ENCODE measurements at regions not wholly inside any gene's neighbourhood (a gene's known extent, or its start where the extent isn't known, plus 50 kb on each side); places are given as distances from the start of the nearest gene placed in this dataset.
"Not testable (repeated sequence)": the region's sequence is repeated elsewhere in the genome, so short reads cannot be mapped to it uniquely, and the experiment has no call there.

DNA sequence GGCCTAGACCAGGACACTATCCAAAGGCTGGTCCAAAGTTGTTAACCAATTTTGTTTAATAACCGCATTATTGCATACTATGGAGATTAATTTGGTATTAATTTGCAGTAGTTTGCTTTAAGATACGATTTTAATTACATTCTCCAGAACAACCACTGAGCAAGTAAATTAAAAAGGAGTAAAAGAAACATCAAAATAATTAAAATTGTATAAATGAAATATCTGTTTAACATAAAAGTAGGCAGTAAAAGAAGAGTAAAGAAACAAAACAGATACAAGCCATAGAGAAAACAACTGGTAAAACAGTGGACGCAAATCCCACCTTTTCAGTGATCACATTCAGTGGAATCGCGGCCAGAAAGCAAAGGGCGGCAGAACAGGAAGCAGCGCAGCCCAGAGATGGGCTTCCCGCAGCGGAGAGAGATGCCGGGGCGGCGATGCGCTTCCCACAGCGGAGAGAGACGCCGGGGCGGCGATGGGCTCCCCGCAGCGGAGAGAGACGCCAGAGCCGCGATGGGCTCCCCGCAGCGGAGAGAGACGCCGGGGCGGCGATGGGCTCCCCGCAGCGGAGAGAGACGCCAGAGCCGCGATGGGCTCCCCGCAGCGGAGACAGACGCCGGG, 176.8 kb downstream of the RTP5 start:
- DNase-seq (ENCODE audit: low read depth in 2 of 2) = no peak

- no peak for DNase-seq (ENCODE audit: low read depth in 2 of 2)
These were observed 178.4 kb downstream of the RTP5 start for GRCh38 chr2:242047963-242048362.

- DNase-seq (ENCODE audit: low read depth in 2 of 2) = no peak
These were observed 178.9 kb downstream of the RTP5 start for GRCh38 chr2:242048479-242048878.

- not testable (repeated sequence) for DNase-seq (ENCODE audit: low read depth in 2 of 2)
These were observed 180.0 kb downstream of the RTP5 start for GRCh38 chr2:242049492-242049891.

DNA sequence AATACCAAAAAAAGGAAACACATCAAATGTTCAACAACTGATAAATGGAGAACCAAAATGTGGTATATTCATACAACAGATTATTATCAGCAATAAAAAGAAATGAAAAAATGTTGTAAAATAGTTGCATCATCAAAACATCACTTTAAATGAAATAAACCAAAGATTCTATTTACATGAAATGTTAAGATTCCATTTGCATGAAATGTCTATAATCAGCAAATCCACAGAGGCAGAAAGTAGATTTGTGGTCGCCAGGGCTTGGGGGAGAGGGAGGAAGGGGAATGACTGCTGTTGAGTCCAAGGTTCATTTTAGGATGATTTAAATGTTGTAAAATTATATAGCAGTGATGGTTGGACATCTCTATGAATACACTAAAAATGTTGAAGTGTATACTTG, 181.9 kb downstream of the RTP5 start:
- DNase-seq (ENCODE audit: low read depth in 2 of 2) = no peak

- DNase-seq (ENCODE audit: low read depth in 2 of 2) = no peak
These were observed 182.9 kb downstream of the RTP5 start for GRCh38 chr2:242052421-242052820.

GRCh38 chr2:242053921-242054320, 184.4 kb downstream of the RTP5 start:
- DNase-seq (ENCODE audit: low read depth in 2 of 2) = no peak

- DNase-seq (ENCODE audit: low read depth in 2 of 2) = no peak
These were observed 184.9 kb downstream of the RTP5 start for GRCh38 chr2:242054406-242054805.

DNA sequence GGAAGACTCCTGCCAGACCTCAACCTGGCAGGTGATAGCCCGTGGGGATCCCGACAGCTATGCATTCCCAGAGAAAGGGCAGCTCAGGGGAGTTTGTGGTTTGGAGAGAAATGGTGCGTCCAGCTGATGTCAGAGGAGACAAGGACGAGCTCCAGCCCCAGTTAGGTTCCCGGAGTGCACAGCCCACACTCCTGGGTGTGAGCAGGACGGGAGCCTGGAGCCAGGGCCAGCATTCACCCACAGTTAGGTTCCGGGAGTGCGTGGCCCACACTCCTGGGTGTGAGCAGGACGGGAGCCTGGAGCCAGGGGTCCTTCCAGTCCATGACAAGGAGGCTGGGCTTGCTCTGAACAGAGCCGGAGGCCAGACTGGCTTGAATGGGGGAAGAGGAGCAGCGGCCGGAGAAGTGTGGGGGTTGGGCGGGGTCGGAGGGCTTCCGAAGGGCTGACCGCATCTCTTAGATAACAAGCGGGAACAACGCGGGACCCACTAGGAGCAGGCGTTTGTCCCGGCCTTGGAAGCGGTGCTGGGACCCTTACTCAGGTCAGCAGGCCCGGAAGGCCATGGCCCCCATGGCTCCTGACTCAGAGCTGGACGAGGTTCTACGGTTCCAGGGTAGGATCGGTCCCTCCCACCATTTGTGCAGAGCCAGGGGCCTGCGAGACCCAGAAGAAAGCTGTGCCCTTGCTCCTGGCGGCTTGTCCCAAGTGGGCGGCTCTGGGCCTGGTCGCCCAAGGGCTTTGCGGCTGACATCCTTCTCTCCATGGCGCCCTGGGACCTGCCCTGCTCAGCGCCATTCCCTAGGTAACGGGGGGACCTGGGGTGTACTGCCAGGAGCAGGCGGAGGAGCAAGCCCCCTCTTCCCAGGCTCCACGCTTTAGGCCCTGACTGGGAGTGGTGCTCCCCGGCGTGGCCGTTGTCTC, 185.6 kb downstream of the RTP5 start:
- no peak for DNase-seq (ENCODE audit: low read depth in 2 of 2)

DNA sequence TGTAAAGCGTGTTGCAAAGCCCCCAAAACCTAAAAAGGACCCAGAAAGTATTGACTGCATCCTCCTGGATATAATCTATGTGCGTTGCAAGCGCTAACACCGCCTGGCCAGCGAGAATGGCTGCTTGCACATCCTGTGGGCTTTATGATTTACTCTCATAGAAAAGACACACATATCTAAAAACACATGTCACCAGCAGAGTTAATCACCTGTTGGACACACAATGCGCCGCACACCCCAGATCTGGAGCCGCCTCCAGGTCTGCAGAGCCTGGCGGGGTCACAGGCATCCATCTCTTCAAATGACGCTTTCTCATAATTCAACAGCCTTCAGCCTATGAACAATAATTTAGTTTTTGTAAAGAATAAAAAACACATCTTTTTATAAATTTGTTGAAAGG, 186.5 kb downstream of the RTP5 start:
- no peak for DNase-seq (ENCODE audit: low read depth in 2 of 2)

- DNase-seq (ENCODE audit: low read depth in 2 of 2) = no peak
These were observed 187.3 kb downstream of the RTP5 start for GRCh38 chr2:242056785-242057184.

GRCh38 chr2:242057379-242058040, 188.0 kb downstream of the RTP5 start:
- DNase-seq (ENCODE audit: low read depth in 2 of 2) = no peak

- DNase-seq (ENCODE audit: low read depth in 2 of 2) = no peak
These were observed 188.7 kb downstream of the RTP5 start for GRCh38 chr2:242058116-242058680.

DNA sequence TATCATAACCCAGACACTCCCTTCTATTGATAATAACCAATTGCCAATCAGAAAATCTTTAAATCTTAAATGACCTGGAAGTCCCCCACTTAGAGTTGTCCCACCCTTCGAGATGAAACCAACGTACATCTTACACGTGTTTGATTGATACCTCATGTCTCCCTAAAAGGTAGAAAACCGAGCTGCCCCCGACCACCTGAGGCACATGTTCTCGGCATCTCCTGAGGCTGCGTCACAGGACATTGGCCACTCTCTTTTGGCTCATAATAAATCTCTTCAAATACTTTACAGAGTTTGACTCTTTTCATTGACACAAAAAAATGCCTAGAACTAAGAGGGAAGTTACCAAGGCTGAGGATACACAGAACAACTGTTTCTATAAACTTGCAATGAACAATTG, 190.0 kb downstream of the RTP5 start:
- no peak for DNase-seq (ENCODE audit: low read depth in 2 of 2)

GRCh38 chr2:242060212-242060835, 190.8 kb downstream of the RTP5 start:
- no peak for DNase-seq (ENCODE audit: low read depth in 2 of 2)

- DNase-seq (ENCODE audit: low read depth in 2 of 2) = not testable (repeated sequence)
These were observed 192.4 kb downstream of the RTP5 start for GRCh38 chr2:242061930-242062329.

GRCh38 chr2:242063436-242063835, 193.9 kb downstream of the RTP5 start:
- DNase-seq (ENCODE audit: low read depth in 2 of 2) = no peak

DNA sequence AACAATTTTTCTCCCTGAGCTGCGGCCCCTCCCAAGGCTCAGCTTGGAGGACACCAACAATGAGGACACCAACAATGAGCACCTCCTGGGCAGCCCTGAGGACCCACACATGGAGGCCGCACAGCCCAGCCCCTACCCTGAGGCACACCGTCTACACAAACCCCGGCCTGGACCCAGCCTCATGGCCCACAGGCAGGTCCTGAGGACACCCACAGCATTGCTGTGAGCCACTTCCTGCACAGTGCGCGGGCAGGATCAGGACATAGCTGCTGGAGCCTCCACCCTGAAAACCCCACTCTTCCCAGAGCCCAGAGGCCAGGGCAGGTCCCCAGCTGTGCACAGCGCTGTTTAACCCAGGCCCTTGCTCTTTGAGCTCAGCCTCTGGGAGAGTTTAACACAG, 194.3 kb downstream of the RTP5 start:
- no peak for DNase-seq (ENCODE audit: low read depth in 2 of 2)

GRCh38 chr2:242064364-242065250, 195.1 kb downstream of the RTP5 start:
- no peak for DNase-seq (ENCODE audit: low read depth in 2 of 2)

DNA sequence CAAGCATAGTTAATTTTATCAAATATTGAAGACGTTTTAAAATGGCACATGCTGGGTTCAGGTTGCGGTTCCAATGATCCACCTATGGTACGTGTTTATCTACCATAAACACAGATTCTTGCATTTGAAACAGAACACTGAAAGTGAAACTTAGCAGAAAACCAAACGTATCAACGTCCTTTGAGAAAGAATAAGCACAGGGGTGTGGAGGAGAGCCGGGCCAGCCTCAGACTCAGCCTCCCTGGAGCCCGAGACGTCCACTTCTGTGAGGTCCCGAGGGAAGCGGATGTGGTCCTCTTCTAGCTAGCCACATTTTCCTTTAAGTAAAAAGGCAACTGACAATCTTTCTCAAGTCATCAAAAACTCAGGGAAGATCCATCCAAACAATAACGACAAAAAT, 195.9 kb downstream of the RTP5 start:
- DNase-seq (ENCODE audit: low read depth in 2 of 2) = no peak

DNA sequence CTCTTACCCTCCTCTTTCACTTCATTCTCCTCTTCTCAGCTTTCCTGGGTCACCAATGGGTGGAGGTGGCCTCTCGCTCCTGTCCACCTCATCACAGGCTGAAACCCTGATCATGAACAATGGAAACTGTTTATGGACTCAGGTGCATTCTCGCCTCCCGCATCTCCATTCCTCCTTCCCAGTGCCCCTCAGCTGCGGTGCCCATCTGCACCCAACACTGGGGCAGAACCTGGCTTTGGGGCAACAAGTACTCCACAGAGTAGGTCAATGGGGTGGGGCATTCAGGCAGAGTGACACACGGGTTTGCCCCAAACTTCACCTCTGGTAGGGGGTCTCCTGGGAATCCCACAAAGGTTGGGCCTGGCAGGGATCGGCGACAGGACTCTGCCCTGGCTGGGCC, 199.5 kb downstream of the RTP5 start:
- no peak for DNase-seq (ENCODE audit: low read depth in 2 of 2)
